Left forelimb (tissue), 1 donor: ENCODE measurements at regions not wholly inside any gene's neighbourhood (a gene's known extent, or its start where the extent isn't known, plus 50 kb on each side); places are given as distances from the start of the nearest gene placed in this dataset.

ENCODE experiments used
- DNase-seq: peaks from one replicate; pipeline ENCODE4 v3.0.0-alpha.2; 2018; ENCODE audit warnings: low spot score

GRCh38 chr10:44198780-44199097 is 186.2 kb downstream of the CXCL12 start:
- DNase-seq = no peak

- DNase-seq = no peak
These were observed 186.7 kb downstream of the CXCL12 start for GRCh38 chr10:44198096-44198779.

GRCh38 chr10:44197646-44198045 is 187.3 kb downstream of the CXCL12 start:
- no peak for DNase-seq

GRCh38 chr10:44196336-44196735 is 188.6 kb downstream of the CXCL12 start:
- DNase-seq = no peak

- no peak for DNase-seq
These were observed 188.9 kb downstream of the CXCL12 start for GRCh38 chr10:44196008-44196320.

GRCh38 chr10:44195112-44196007 is 189.5 kb downstream of the CXCL12 start:
- DNase-seq = no peak

- DNase-seq = no peak
These were observed 190.5 kb downstream of the CXCL12 start for GRCh38 chr10:44194435-44194834.

GRCh38 chr10:44193567-44194220 is 191.2 kb downstream of the CXCL12 start:
- no peak for DNase-seq

GRCh38 chr10:44193166-44193565 is 191.7 kb downstream of the CXCL12 start:
- DNase-seq = no peak

- DNase-seq = no peak
These were observed 192.5 kb downstream of the CXCL12 start for GRCh38 chr10:44192435-44192834.

- DNase-seq = no peak
These were observed 194.4 kb downstream of the CXCL12 start for GRCh38 chr10:44190541-44190940.

- DNase-seq = no peak
These were observed 198.1 kb downstream of the CXCL12 start for GRCh38 chr10:44186821-44187220.

- DNase-seq = no peak
These were observed 198.7 kb downstream of the CXCL12 start for GRCh38 chr10:44186150-44186549.

GRCh38 chr10:44185315-44185666 is 199.6 kb downstream of the CXCL12 start:
- DNase-seq = no peak

GRCh38 chr10:44184633-44185314 is 200.1 kb downstream of the CXCL12 start:
- no peak for DNase-seq

- no peak for DNase-seq
These were observed 200.9 kb downstream of the CXCL12 start for GRCh38 chr10:44183667-44184632.

GRCh38 chr10:44182909-44183308 is 202.0 kb downstream of the CXCL12 start:
- DNase-seq = no peak

- no peak for DNase-seq
These were observed 204.4 kb downstream of the CXCL12 start for GRCh38 chr10:44180321-44181168.

- no peak for DNase-seq
These were observed 206.0 kb downstream of the CXCL12 start for GRCh38 chr10:44178856-44179255.

- DNase-seq = no peak
These were observed 206.6 kb downstream of the CXCL12 start for GRCh38 chr10:44178281-44178680.

GRCh38 chr10:44177610-44178009 is 207.3 kb downstream of the CXCL12 start:
- no peak for DNase-seq
